Caco-2 (cell line): ENCODE measurements at regions not wholly inside any gene's neighbourhood (a gene's known extent, or its start where the extent isn't known, plus 50 kb on each side); places are given as distances from the start of the nearest gene placed in this dataset.

ENCODE experiments used
- BruUV-seq: library from RNA; stranded (reverse); fragments of 400-500 nt; replicated peaks from 2 replicates; lab custom pipeline; 2021; lab: Mats Ljungman, UMichigan
- CTCF ChIA-PET: fragments of 300-600 bp; sonication (Branson Sonifier 250); formaldehyde crosslinking; loops from one replicate; lab custom pipeline; 2022; ENCODE audit warnings: antibody characterized with exemption; lab: Charles Lee
- POLR2A ChIA-PET: fragments of 300-600 bp; sonication (Branson Sonifier 250); formaldehyde crosslinking; loops from one replicate; lab custom pipeline; 2022; ENCODE audit warnings: antibody characterized with exemption; lab: Charles Lee
- DNase-seq, 2 experiments: peaks; one replicate each; pipeline versions ENCODE4 v3.0.0 to v3.0.0-alpha.2; 2020 to 2022
- H3K27me3 ChIP-seq: replicated peaks from 2 replicates; pipeline ENCODE4 v1.6.0; 2011; ENCODE audit warnings: low read length; ENCODE audit not compliant: control insufficient read depth, insufficient read depth
- H3K36me3 ChIP-seq: 2 replicates; pipeline ENCODE4 v1.5.1; 2011; ENCODE audit warnings: low read length; ENCODE audit not compliant: control insufficient read depth, insufficient read depth
- H3K4me1 ChIP-seq: fragments of 250-450 bp; sonication (Bioruptor Pico); 2 replicates; pipeline ENCODE4 v1.5.1; 2020; ENCODE audit warnings: mild to moderate bottlenecking
- H3K4me3 ChIP-seq: 2 replicates; pipeline ENCODE4 v1.5.1; 2011; ENCODE audit warnings: low read depth, mild to moderate bottlenecking, control low read depth, low read length
- H3K9me3 ChIP-seq: fragments of 250-450 bp; sonication (Bioruptor Pico); 2 replicates; pipeline ENCODE4 v1.5.1; 2020; ENCODE audit warnings: mild to moderate bottlenecking, moderate library complexity
- H3K27ac Mint-ChIP-seq: one replicate; pipeline ENCODE4 v1.8.0; 2022; ENCODE audit warnings: mixed read lengths; ENCODE audit not compliant: unreplicated experiment
- H3K27me3 Mint-ChIP-seq: one replicate; pipeline ENCODE4 v1.8.0; 2022; ENCODE audit warnings: mixed read lengths; ENCODE audit not compliant: insufficient read depth, unreplicated experiment
- H3K36me3 Mint-ChIP-seq: one replicate; pipeline ENCODE4 v1.8.0; 2022; ENCODE audit warnings: mild to moderate bottlenecking, mixed read lengths; ENCODE audit not compliant: insufficient read depth, unreplicated experiment
- H3K4me1 Mint-ChIP-seq: one replicate; pipeline ENCODE4 v1.8.0; 2022; ENCODE audit warnings: low read depth, mixed read lengths; ENCODE audit not compliant: unreplicated experiment
- H3K4me3 Mint-ChIP-seq: one replicate; pipeline ENCODE4 v1.8.0; 2022; ENCODE audit warnings: mild to moderate bottlenecking, moderate library complexity, mixed read lengths; ENCODE audit not compliant: unreplicated experiment
- H3K9me3 Mint-ChIP-seq: one replicate; pipeline ENCODE4 v1.8.0; 2022; ENCODE audit warnings: mixed read lengths; ENCODE audit not compliant: unreplicated experiment
- intact Hi-C: fragments of 100-400 bp; cut with micrococcal nuclease; formaldehyde crosslinking; loops from one replicate; pipeline ENCODE4 v1.10.0; 2022; ENCODE audit not compliant: unreplicated experiment
- TF ChIP-seq, protein P1 (sequence below), 2 experiments: fragments of 200-600 bp in 1 of 2; IDR thresholded peaks; 1 replicate in 1 of 2; 2 replicates in 1 of 2; pipeline versions ENCODE4 v1.5.1 to v1.8.0; 2011 to 2022; ENCODE audit warnings: antibody characterized with exemption in 1 of 2, control low read depth in 1 of 2, inconsistent platforms in 1 of 2, low read depth in 1 of 2, low read length in 1 of 2, mild to moderate bottlenecking in 1 of 2, moderate library complexity in 1 of 2; ENCODE audit not compliant: insufficient read depth in 1 of 2, severe bottlenecking in 1 of 2, unreplicated experiment in 1 of 2

DNA sequence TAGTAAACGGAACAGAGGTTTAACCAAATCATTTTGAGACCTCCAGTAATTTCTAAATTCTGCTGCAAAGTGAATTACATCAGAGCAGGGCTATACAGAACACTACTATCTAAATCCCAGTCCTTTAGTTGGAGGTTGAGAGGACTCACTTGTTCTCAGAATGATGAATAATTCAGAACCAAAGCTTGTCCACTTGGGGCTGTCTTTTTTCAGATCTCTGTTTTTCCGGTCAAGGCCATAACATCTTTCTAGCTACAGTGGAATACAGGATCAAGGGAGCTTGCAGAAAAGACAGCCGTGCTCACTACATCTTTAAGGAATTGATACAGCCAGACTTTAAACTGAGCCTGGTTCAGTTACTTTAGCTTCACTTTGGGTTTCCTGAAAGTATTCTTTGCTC lies 194.5 kb downstream of the EFHB start:
- Histone ChIP-seq H3K36me3 (no peaks in the 10 kb centered on the region), H3K4me1 (peaks cover 22% of the 10 kb centered on the region), H3K9me3 (no peaks in the 10 kb centered on the region), H3K4me3 (no peak overlapping the region), H3K27me3 (no peaks in the 10 kb centered on the region)
- CTCF ChIA-PET = no interaction called here
- H3K27ac Mint-ChIP-seq = no peak overlapping the region
- no peaks in the 10 kb centered on the region for H3K27me3 Mint-ChIP-seq
- peaks cover 23% of the 10 kb centered on the region for H3K4me1 Mint-ChIP-seq
- peaks cover 25% of the 10 kb centered on the region for H3K9me3 Mint-ChIP-seq
- DNase-seq = no peak
- BruUV-seq = no TSS peak
- no peaks in the 10 kb centered on the region for H3K36me3 Mint-ChIP-seq
- no peak overlapping the region for H3K4me3 Mint-ChIP-seq
- POLR2A ChIA-PET = no interaction called here
- TF ChIP-seq, protein P1, sequence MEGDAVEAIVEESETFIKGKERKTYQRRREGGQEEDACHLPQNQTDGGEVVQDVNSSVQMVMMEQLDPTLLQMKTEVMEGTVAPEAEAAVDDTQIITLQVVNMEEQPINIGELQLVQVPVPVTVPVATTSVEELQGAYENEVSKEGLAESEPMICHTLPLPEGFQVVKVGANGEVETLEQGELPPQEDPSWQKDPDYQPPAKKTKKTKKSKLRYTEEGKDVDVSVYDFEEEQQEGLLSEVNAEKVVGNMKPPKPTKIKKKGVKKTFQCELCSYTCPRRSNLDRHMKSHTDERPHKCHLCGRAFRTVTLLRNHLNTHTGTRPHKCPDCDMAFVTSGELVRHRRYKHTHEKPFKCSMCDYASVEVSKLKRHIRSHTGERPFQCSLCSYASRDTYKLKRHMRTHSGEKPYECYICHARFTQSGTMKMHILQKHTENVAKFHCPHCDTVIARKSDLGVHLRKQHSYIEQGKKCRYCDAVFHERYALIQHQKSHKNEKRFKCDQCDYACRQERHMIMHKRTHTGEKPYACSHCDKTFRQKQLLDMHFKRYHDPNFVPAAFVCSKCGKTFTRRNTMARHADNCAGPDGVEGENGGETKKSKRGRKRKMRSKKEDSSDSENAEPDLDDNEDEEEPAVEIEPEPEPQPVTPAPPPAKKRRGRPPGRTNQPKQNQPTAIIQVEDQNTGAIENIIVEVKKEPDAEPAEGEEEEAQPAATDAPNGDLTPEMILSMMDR (IDR thresholded peaks at IDR 0.05; ENCODE audit: insufficient read depth in 1 of 2, low read depth in 1 of 2, low read length in 1 of 2, severe bottlenecking in 1 of 2, unreplicated experiment in 1 of 2) = no peak
- intact Hi-C loops = no loop called here

DNA sequence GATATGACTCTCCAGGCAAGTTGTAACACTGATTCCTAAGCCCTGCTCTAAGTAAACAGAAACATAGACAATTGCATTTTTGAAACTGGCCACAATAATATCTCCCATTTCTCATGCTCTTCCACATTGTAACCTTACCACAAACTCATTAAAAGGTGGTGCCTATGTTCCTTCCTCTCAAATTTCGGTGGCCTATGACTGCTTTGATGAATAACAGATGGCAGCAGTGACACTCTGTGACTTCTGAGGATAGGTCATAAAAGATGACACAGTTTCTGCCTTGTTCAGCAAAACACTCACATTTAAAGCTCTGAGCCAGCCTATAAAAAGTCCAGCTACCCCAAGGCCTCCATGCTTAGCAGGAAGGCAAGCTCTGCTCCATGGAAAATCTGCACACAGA lies 195.2 kb downstream of the EFHB start:
- intact Hi-C loops = no loop called here
- H3K4me3 Mint-ChIP-seq = no peak overlapping the region

DNA sequence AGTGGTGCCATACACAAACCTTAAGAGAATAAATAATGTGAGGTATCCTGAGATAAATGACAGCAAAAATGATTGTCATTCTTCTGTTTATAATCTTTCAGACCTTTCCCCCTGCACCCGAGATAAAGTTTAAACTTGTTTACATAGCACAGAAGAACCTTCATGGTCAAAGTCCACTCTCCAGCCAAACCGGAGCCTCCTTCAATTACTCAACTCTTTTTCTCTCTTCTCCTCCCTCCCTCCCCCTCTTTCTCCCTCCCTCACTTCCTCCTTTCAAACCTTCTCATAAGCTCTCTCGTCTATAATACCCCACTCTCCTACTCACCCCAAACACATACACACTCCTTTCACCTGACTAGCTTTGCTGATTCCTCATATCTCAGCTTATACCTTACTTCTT lies 198.9 kb downstream of the EFHB start:
- POLR2A ChIA-PET = no interaction called here
- Mint-ChIP-seq H3K27ac (peak overlapping the region; percentile 85), H3K27me3 (no peaks in the 10 kb centered on the region), H3K4me3 (peak overlapping the region; percentile 55), H3K9me3 (peaks cover 25% of the 10 kb centered on the region), H3K36me3 (no peaks in the 10 kb centered on the region), H3K4me1 (peaks cover 25% of the 10 kb centered on the region)
- peak; percentile 32 to 42 for DNase-seq
- Histone ChIP-seq H3K27me3 (no peaks in the 10 kb centered on the region), H3K4me1 (peaks cover 30% of the 10 kb centered on the region), H3K9me3 (no peaks in the 10 kb centered on the region), H3K36me3 (no peaks in the 10 kb centered on the region), H3K4me3 (no peak overlapping the region)
- TF ChIP-seq, protein P1 (IDR thresholded peaks at IDR 0.05; ENCODE audit: insufficient read depth in 1 of 2, low read depth in 1 of 2, low read length in 1 of 2, severe bottlenecking in 1 of 2, unreplicated experiment in 1 of 2) = no peak
- intact Hi-C loops = no loop called here
- no TSS peak for BruUV-seq
- CTCF ChIA-PET = no interaction called here

More for the DNA sequence above, 195.2 kb downstream of the EFHB start:
- no peak overlapping the region for H3K4me3 ChIP-seq
- BruUV-seq = no TSS peak
- CTCF ChIA-PET = no interaction called here
- Mint-ChIP-seq H3K36me3 (no peaks in the 10 kb centered on the region), H3K4me1 (peaks cover 25% of the 10 kb centered on the region), H3K27me3 (no peaks in the 10 kb centered on the region), H3K9me3 (peaks cover 25% of the 10 kb centered on the region), H3K27ac (no peak overlapping the region)
- no peaks in the 10 kb centered on the region for H3K27me3 ChIP-seq
- no peaks in the 10 kb centered on the region for H3K9me3 ChIP-seq
- POLR2A ChIA-PET = no interaction called here
- peaks cover 25% of the 10 kb centered on the region for H3K4me1 ChIP-seq
- DNase-seq = no peak
- no peaks in the 10 kb centered on the region for H3K36me3 ChIP-seq
- TF ChIP-seq, protein P1 (IDR thresholded peaks at IDR 0.05; ENCODE audit: insufficient read depth in 1 of 2, low read depth in 1 of 2, low read length in 1 of 2, severe bottlenecking in 1 of 2, unreplicated experiment in 1 of 2) = no peak
